GM12892 (cell line): ENCODE measurements at regions not wholly inside any gene's neighbourhood (a gene's known extent, or its start where the extent isn't known, plus 50 kb on each side); places are given as distances from the start of the nearest gene placed in this dataset.

ENCODE experiments used
- POLR2A ChIP-seq: IDR thresholded peaks from 2 replicates; pipeline ENCODE4 v1.6.1; 2011; ENCODE audit warnings: low read depth, low read length, control low read depth
- TAF1 ChIP-seq: IDR thresholded peaks from 2 replicates; pipeline ENCODE4 v1.6.1; 2011; ENCODE audit warnings: low read depth, mild to moderate bottlenecking, control low read depth, low read length, borderline replicate concordance

GRCh38 chr2:145095641-145096435, 575.9 kb upstream of the ZEB2 start:
- TF ChIP-seq POLR2A (no peak), TAF1 (no peak)
